ENCODE measurements at regions not wholly inside any gene's neighbourhood (a gene's known extent, or its start where the extent isn't known, plus 50 kb on each side); places are given as distances from the start of the nearest gene placed in this dataset.

DNA sequence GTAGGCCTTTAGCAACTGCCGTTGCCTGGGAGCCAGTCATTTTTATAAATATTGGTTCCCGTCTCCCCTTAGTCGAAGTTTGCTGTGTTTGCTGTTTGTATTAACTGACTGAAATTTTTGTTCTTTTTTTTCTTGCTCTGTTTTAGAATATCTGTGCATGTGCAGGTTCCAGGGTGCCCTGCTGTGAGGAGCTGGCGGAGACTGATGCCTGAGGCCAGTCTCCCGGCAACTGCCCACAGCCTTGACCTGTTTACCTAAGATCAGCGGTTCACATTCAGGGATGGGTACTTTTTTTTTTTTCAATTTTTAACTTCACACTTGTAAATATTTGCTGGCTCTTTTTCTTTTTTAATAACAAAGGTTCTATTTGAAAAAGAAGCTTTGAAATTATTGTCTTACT lies 262.6 kb upstream of the ADAMTS16 start:
- Histone ChIP-seq H3K36me3 (no peaks in the 10 kb centered on the region), H3K9me3 (no peaks in the 10 kb centered on the region), H3K27ac (no peak overlapping the region), H3K4me3 (no peak overlapping the region), H3K27me3 (no peaks in the 10 kb centered on the region), H3K4me1 (no peaks in the 10 kb centered on the region)
- TF ChIP-seq, protein P1, sequence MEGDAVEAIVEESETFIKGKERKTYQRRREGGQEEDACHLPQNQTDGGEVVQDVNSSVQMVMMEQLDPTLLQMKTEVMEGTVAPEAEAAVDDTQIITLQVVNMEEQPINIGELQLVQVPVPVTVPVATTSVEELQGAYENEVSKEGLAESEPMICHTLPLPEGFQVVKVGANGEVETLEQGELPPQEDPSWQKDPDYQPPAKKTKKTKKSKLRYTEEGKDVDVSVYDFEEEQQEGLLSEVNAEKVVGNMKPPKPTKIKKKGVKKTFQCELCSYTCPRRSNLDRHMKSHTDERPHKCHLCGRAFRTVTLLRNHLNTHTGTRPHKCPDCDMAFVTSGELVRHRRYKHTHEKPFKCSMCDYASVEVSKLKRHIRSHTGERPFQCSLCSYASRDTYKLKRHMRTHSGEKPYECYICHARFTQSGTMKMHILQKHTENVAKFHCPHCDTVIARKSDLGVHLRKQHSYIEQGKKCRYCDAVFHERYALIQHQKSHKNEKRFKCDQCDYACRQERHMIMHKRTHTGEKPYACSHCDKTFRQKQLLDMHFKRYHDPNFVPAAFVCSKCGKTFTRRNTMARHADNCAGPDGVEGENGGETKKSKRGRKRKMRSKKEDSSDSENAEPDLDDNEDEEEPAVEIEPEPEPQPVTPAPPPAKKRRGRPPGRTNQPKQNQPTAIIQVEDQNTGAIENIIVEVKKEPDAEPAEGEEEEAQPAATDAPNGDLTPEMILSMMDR (IDR thresholded peaks at IDR 0.05) = no peak
- TF ChIP-seq POLR2A (IDR thresholded peaks at IDR 0.05) (no peak), POLR2AphosphoS5 (IDR thresholded peaks at IDR 0.05; ENCODE audit: insufficient read depth in 1 of 2, low read depth in 1 of 2) (no peak)
- intact Hi-C loops (cut with DNase I) = loop anchor here (5.0 kb wide), 1 partner anchor 65 kb away; no protein-coding TSS in a partner anchor
- no peak for DNase-seq (ENCODE audit: extremely low spot score in 2 of 2)

DNA sequence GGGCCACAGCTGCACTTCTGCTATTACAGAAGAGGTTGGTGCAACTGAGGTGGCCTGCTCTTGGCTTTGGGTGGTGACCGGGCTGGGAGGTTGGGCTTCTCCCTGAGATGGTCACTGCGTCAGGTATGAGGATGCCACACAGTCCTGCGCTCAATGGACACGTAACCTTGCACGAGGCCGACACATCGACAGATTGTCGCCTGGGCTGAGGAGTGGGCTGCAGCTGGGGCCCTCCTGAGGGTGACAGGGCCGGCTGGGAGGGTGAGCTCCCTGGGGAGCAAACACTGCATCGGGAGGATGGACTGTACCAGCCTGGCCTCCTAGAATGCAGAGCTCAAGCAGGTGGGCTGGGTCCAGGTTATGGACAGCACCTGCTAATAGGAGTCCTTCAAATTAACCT lies 261.1 kb upstream of the ADAMTS16 start:
- TF ChIP-seq POLR2A (IDR thresholded peaks at IDR 0.05) (no peak), POLR2AphosphoS5 (IDR thresholded peaks at IDR 0.05; ENCODE audit: insufficient read depth in 1 of 2, low read depth in 1 of 2) (no peak)
- TF ChIP-seq, protein P1 (IDR thresholded peaks at IDR 0.05) = no peak
- no peaks in the 10 kb centered on the region for H3K27me3 ChIP-seq

DNA sequence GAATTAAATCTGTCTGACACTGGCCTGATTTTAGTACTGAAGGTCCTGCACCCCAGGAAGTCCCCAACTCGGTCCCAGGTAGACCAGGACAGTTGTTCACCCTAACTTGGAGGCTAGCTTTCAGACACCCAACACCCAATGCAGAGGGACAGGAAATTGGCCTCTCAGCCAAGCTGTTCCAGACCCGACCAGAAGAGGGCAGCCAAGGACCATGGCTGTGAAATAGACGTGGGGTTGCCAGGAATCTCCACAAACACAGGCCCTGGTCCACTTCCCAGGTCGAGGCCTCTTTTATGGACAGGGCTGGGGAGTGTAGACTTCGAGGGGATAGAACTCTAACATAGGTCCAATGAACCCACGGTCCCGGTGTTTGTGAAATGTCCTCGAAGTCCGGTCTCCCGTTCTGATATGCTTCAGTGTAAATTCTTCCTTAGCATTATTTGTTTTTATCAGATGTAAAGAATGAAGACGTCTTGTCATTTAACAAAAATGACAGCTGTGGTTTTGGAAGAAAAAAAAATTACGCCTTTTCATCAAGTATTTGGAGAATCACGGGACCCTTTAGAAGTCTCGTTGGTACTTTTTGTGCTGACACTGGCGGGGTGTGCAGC lies 260.3 kb upstream of the ADAMTS16 start:
- DNase-seq (ENCODE audit: extremely low spot score in 2 of 2) = peak; percentile 84 to 87
- no peak overlapping the region for H3K27ac ChIP-seq
- no peaks in the 10 kb centered on the region for H3K27me3 ChIP-seq
- H3K36me3 ChIP-seq = no peaks in the 10 kb centered on the region
- intact Hi-C loops (cut with DNase I) = loop anchor here (5.0 kb wide), 1 partner anchor 63 kb away; no protein-coding TSS in a partner anchor
- H3K9me3 ChIP-seq = no peaks in the 10 kb centered on the region
- no peaks in the 10 kb centered on the region for H3K4me1 ChIP-seq
- TF ChIP-seq POLR2AphosphoS5 (IDR thresholded peaks at IDR 0.05; ENCODE audit: insufficient read depth in 1 of 2, low read depth in 1 of 2) (no peak), POLR2A (IDR thresholded peaks at IDR 0.05) (no peak)
- TF ChIP-seq, protein P1 (IDR thresholded peaks at IDR 0.05) = peak; percentile 42 to 68 (median 63)
- no peak overlapping the region for H3K4me3 ChIP-seq

More for the DNA sequence above, 261.1 kb upstream of the ADAMTS16 start:
- intact Hi-C loops (cut with DNase I) = loop anchor here (5.0 kb wide), 1 partner anchor 63 kb away; no protein-coding TSS in a partner anchor
- Histone ChIP-seq H3K36me3 (no peaks in the 10 kb centered on the region), H3K9me3 (no peaks in the 10 kb centered on the region), H3K4me1 (no peaks in the 10 kb centered on the region), H3K27ac (no peak overlapping the region), H3K4me3 (no peak overlapping the region)
- peak; percentile 79 to 84 for DNase-seq (ENCODE audit: extremely low spot score in 2 of 2)

DNA sequence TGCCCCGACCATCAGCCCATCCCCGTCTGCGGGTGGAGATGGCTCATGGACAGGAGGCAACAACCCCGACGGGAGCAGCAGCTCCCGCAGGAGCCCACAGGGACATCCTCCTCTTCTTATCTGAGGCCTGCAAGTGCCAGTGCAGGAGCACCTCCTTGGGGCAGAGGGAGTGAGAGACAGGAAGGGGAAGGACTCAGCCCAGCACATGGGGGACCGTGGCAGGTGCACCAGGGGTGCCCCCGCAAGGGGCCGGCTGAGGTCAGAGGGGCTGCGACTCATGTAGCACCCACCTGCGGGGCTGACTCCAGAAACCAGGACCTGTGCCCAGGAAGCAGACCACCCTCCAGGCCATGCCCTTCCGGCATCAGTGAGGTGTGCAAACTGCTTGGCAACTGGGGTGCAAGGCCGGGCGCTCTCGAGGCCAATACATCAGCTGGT lies 259.8 kb upstream of the ADAMTS16 start:
- Histone ChIP-seq H3K36me3 (no peaks in the 10 kb centered on the region), H3K4me3 (no peak overlapping the region), H3K27me3 (no peaks in the 10 kb centered on the region), H3K27ac (no peak overlapping the region), H3K9me3 (no peaks in the 10 kb centered on the region), H3K4me1 (no peaks in the 10 kb centered on the region)
- intact Hi-C loops (cut with DNase I) = no loop called here
- DNase-seq (ENCODE audit: extremely low spot score in 2 of 2) = peak; percentile 83 to 91
- TF ChIP-seq, protein P1 (IDR thresholded peaks at IDR 0.05) = no peak
- TF ChIP-seq POLR2AphosphoS5 (IDR thresholded peaks at IDR 0.05; ENCODE audit: insufficient read depth in 1 of 2, low read depth in 1 of 2) (no peak), POLR2A (IDR thresholded peaks at IDR 0.05) (no peak)

DNA sequence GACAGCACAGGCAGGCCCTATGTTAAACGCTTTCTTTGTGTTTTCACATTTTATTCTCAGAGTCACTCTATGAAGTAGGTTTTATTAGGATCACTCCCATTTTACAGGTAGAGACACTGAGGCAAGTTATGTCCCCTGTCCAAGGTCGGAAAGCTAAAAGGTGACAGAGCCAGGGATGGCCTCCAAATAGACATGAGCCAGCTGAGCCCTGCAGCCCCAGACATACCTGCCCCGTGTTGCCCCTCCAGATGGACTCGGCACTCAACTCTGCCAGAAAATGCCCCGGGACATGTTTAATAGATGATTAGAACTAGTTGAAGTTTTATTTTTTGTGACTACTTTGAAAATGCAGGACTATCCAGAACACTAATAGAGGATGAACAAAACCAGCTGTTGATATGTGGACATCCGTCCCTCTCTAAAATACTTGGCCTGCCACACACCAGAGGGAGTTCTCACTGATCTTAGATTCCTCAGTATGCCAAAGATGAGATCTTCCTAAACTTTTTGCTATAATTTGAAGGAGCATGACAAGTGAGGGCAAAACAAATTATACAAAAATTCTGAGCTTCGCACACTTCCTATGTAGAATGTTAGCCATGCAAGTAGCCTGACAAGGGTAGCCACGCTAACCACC lies 258.6 kb upstream of the ADAMTS16 start:
- Histone ChIP-seq H3K4me3 (no peak overlapping the region), H3K36me3 (no peaks in the 10 kb centered on the region), H3K27ac (no peak overlapping the region), H3K4me1 (no peaks in the 10 kb centered on the region), H3K27me3 (no peaks in the 10 kb centered on the region), H3K9me3 (no peaks in the 10 kb centered on the region)
- DNase-seq (ENCODE audit: extremely low spot score in 2 of 2) = peak in 1 of 2 donors; percentile 75
- intact Hi-C loops (cut with DNase I) = no loop called here
- TF ChIP-seq POLR2A (IDR thresholded peaks at IDR 0.05) (no peak), POLR2AphosphoS5 (IDR thresholded peaks at IDR 0.05; ENCODE audit: insufficient read depth in 1 of 2, low read depth in 1 of 2) (no peak)
- TF ChIP-seq, protein P1 (IDR thresholded peaks at IDR 0.05) = no peak
